Vagina (tissue), 2 donors: ENCODE measurements at regions not wholly inside any gene's neighbourhood (a gene's known extent, or its start where the extent isn't known, plus 50 kb on each side); places are given as distances from the start of the nearest gene placed in this dataset.

Source experiments
- DNase-seq, 2 donors: peaks; one replicate each; pipeline ENCODE4 v3.0.0-alpha.2; 2017; ENCODE audit errors: extremely low spot score in 2 of 2
- H3K27ac ChIP-seq: fragments of 200-600 bp; sonication (generic); one replicate; pipeline ENCODE4 v1.5.1; 2019
- H3K27me3 ChIP-seq: fragments of 200-600 bp; sonication (generic); one replicate; pipeline ENCODE4 v1.5.1; 2019
- H3K36me3 ChIP-seq, 2 donors: fragments of 200-600 bp; sonication (generic); one replicate each; pipeline ENCODE4 v1.5.1; 2017 to 2019
- H3K4me1 ChIP-seq: fragments of 200-600 bp; sonication (generic); one replicate; pipeline ENCODE4 v1.5.1; 2019
- H3K4me3 ChIP-seq, 2 donors: fragments of 200-600 bp; sonication (generic); 1 replicate in 1 of 2; 2 replicates in 1 of 2; pipeline ENCODE4 v1.5.1; 2016 to 2019
- H3K9me3 ChIP-seq: fragments of 200-600 bp; sonication (generic); one replicate; pipeline ENCODE4 v1.5.1; 2019
- CTCF ChIP-seq, 3 experiments: fragments of 450-650 bp in 2 of 3; fragments of 200-600 bp in 1 of 3; sonication (generic) in 1 of 3; IDR thresholded peaks; one replicate each; pipeline ENCODE4 v1.5.1; 2017 to 2019; ENCODE audit warnings: antibody characterized with exemption in 3 of 3, mild to moderate bottlenecking in 2 of 3, moderate library complexity in 2 of 3
- POLR2A ChIP-seq, 2 donors: fragments of 450-650 bp; IDR thresholded peaks; one replicate each; pipeline ENCODE4 v1.6.1; 2017; ENCODE audit warnings: antibody characterized with exemption in 2 of 2, mild to moderate bottlenecking in 2 of 2, moderate library complexity in 2 of 2
- POLR2AphosphoS5 ChIP-seq, 2 donors: sonication (generic); formaldehyde crosslinking; IDR thresholded peaks; one replicate each; pipeline ENCODE4 v1.9.0; 2017; ENCODE audit warnings: antibody characterized with exemption in 2 of 2, mild to moderate bottlenecking in 2 of 2, low read depth in 1 of 2; ENCODE audit not compliant: insufficient read depth in 1 of 2
- intact Hi-C: fragments of 100-400 bp; cut with DNase I; formaldehyde crosslinking; loops from one replicate; pipeline ENCODE4 v1.15.1; 2023

GRCh38 chr3:96354742-96355141 is 459.7 kb upstream of the EPHA6 start:
- Histone ChIP-seq H3K27me3 (no peaks in the 10 kb centered on the region), H3K27ac (no peak overlapping the region), H3K4me1 (no peaks in the 10 kb centered on the region), H3K9me3 (no peaks in the 10 kb centered on the region), H3K36me3 (no peaks in the 10 kb centered on the region), H3K4me3 (no peak overlapping the region)
- DNase-seq, result no peak
- intact Hi-C loops, result no loop called here
- TF ChIP-seq POLR2AphosphoS5 (IDR thresholded peaks at IDR 0.05; ENCODE audit: insufficient read depth in 1 of 2, low read depth in 1 of 2) (no peak), POLR2A (IDR thresholded peaks at IDR 0.05) (no peak), CTCF (IDR thresholded peaks at IDR 0.05) (no peak)

- no peak overlapping the region for H3K4me3 ChIP-seq
- intact Hi-C loops, result no loop called here
These were observed 453.2 kb upstream of the EPHA6 start for GRCh38 chr3:96361241-96361640.

GRCh38 chr3:96370637-96371036 is 443.8 kb upstream of the EPHA6 start:
- Histone ChIP-seq H3K9me3 (no peaks in the 10 kb centered on the region), H3K4me3 (no peak overlapping the region), H3K27ac (no peak overlapping the region), H3K27me3 (no peaks in the 10 kb centered on the region), H3K36me3 (no peaks in the 10 kb centered on the region), H3K4me1 (no peaks in the 10 kb centered on the region)
- TF ChIP-seq POLR2AphosphoS5 (IDR thresholded peaks at IDR 0.05; ENCODE audit: insufficient read depth in 1 of 2, low read depth in 1 of 2) (no peak), POLR2A (IDR thresholded peaks at IDR 0.05) (no peak), CTCF (IDR thresholded peaks at IDR 0.05) (no peak)
- intact Hi-C loops, result no loop called here
- DNase-seq, result no peak

More at GRCh38 chr3:96361241-96361640, 453.2 kb upstream of the EPHA6 start:
- H3K4me1 ChIP-seq, result no peaks in the 10 kb centered on the region
- TF ChIP-seq POLR2AphosphoS5 (IDR thresholded peaks at IDR 0.05; ENCODE audit: insufficient read depth in 1 of 2, low read depth in 1 of 2) (no peak), CTCF (IDR thresholded peaks at IDR 0.05) (no peak), POLR2A (IDR thresholded peaks at IDR 0.05) (no peak)
- no peak for DNase-seq
- no peaks in the 10 kb centered on the region for H3K27me3 ChIP-seq
- H3K27ac ChIP-seq, result no peak overlapping the region
- H3K9me3 ChIP-seq, result no peaks in the 10 kb centered on the region
- H3K36me3 ChIP-seq, result no peaks in the 10 kb centered on the region

- H3K9me3 ChIP-seq, result no peaks in the 10 kb centered on the region
- no peak overlapping the region for H3K4me3 ChIP-seq
- no peaks in the 10 kb centered on the region for H3K36me3 ChIP-seq
- TF ChIP-seq POLR2AphosphoS5 (IDR thresholded peaks at IDR 0.05; ENCODE audit: insufficient read depth in 1 of 2, low read depth in 1 of 2), result no peak
- no peak for TF ChIP-seq CTCF (IDR thresholded peaks at IDR 0.05)
- no peak for TF ChIP-seq POLR2A (IDR thresholded peaks at IDR 0.05)
- H3K27ac ChIP-seq, result no peak overlapping the region
- H3K4me1 ChIP-seq, result no peaks in the 10 kb centered on the region
- DNase-seq, result no peak
- intact Hi-C loops, result no loop called here
- no peaks in the 10 kb centered on the region for H3K27me3 ChIP-seq
These were observed 404.2 kb upstream of the EPHA6 start for GRCh38 chr3:96410006-96410730.

GRCh38 chr3:96416549-96417255 is 397.7 kb upstream of the EPHA6 start:
- no peak overlapping the region for H3K4me3 ChIP-seq
- H3K27me3 ChIP-seq, result no peaks in the 10 kb centered on the region
- H3K27ac ChIP-seq, result no peak overlapping the region
- no peaks in the 10 kb centered on the region for H3K9me3 ChIP-seq
- DNase-seq, result no peak
- intact Hi-C loops, result no loop called here
- H3K36me3 ChIP-seq, result no peaks in the 10 kb centered on the region
- TF ChIP-seq POLR2AphosphoS5 (IDR thresholded peaks at IDR 0.05; ENCODE audit: insufficient read depth in 1 of 2, low read depth in 1 of 2), result no peak
- TF ChIP-seq POLR2A (IDR thresholded peaks at IDR 0.05), result no peak
- TF ChIP-seq CTCF (IDR thresholded peaks at IDR 0.05), result no peak
- H3K4me1 ChIP-seq, result no peaks in the 10 kb centered on the region
